BLaER1 treated with 17β-estradiol and CSF1 and Interleukin-3, amounts not matched to agents 10 nM and 100 nM (cell line): ENCODE measurements at regions not wholly inside any gene's neighbourhood (a gene's known extent, or its start where the extent isn't known, plus 50 kb on each side); places are given as distances from the start of the nearest gene placed in this dataset.
A peak's percentile ranks its signal among the peaks of the same experiment; 100 is the strongest.

Experiments
- H3K27ac ChIP-seq, 11 experiments: shearing (Covaris generic); formaldehyde crosslinking; 2 replicates each; pipeline ENCODE4 v1.8.1; 2022
- H3K27me3 ChIP-seq, 11 experiments: shearing (Covaris generic); formaldehyde crosslinking; 2 replicates each; pipeline ENCODE4 v1.8.1; 2022
- H3K36me3 ChIP-seq, 11 experiments: shearing (Covaris generic); formaldehyde crosslinking; 2 replicates each; pipeline ENCODE4 v1.8.1; 2022
- H3K4me1 ChIP-seq, 10 experiments: shearing (Covaris generic); formaldehyde crosslinking; 2 replicates each; pipeline ENCODE4 v1.8.1; 2022
- H3K4me2 ChIP-seq, 11 experiments: shearing (Covaris generic); formaldehyde crosslinking; 2 replicates each; pipeline ENCODE4 v1.8.1; 2022
- H3K4me3 ChIP-seq, 10 experiments: shearing (Covaris generic); formaldehyde crosslinking; 2 replicates each; pipeline ENCODE4 v1.8.1; 2022
- H3K9ac ChIP-seq, 11 experiments: shearing (Covaris generic); formaldehyde crosslinking; 2 replicates each; pipeline ENCODE4 v1.8.1; 2022
- H3K9me3 ChIP-seq, 11 experiments: shearing (Covaris generic); formaldehyde crosslinking; replicated peaks in 1 of 11; 2 replicates each; pipeline ENCODE4 v1.8.1; 2022
- H4K20me1 ChIP-seq, 11 experiments: shearing (Covaris generic); formaldehyde crosslinking; 2 replicates each; pipeline ENCODE4 v1.8.1; 2022
- Cebpa-rat ChIP-seq, 11 experiments: shearing (Covaris generic); IDR thresholded peaks; 2 replicates each; pipeline ENCODE4 v1.8.1; 2022

DNA sequence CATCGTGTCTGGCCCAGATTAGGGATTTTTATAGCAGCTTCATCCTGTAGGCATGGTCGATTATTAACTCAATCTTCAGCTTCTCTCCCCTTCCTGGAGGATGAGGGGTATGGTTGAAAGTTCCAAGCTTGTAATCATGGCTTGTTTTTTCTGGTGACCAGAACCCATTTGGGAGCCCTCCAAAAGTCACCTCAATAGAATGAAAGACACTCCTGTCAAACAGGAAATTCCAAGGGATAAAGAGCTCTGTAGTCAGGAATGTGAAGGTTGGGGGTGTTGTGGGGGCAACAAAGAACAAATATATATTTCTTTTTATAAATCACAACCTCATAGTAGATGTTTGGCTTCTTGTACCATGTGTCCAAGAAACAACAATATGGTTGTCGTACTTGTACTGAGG, 212.7 kb upstream of the ESRRG start:
- Histone ChIP-seq H3K4me1 (peaks cover 0 to 7% (median 2%) of the 10 kb centered on the region in 10 experiments; a peak in 6 of 20 replicates), H4K20me1 (no peaks in the 10 kb centered on the region), H3K27me3 (no peaks in the 10 kb centered on the region), H3K4me2 (no peak overlapping the region), H3K9ac (no peak overlapping the region), H3K9me3 (no peaks in the 10 kb centered on the region), H3K27ac (no peak overlapping the region), H3K36me3 (no peaks in the 10 kb centered on the region), H3K4me3 (no peak overlapping the region)
- no peak for TF ChIP-seq Cebpa-rat (IDR thresholded peaks at IDR 0.05)

DNA sequence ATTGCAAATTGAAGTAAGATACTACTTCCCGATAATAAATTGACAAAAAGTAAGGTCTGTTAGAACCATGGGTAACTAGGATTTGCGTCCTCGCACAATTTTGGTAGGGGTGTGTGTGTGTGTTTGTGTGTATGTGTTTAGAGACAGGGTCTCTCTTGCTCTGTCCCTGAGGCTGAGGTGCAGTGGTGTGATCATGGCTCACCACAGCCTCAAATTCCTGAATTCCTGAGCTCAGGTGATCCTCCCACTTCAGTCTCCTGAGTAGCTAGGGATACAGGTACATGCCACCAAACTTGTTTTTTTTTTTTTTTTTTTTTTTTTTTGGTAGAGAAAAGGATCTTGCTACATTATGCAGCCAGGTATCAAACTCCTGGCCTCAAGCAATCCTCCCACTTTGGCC, 209.2 kb upstream of the ESRRG start:
- no peaks in the 10 kb centered on the region for H3K27me3 ChIP-seq
- H3K4me2 ChIP-seq: no peak overlapping the region
- H3K9ac ChIP-seq: no peak overlapping the region
- no peak for TF ChIP-seq Cebpa-rat (IDR thresholded peaks at IDR 0.05)
- H3K36me3 ChIP-seq: no peaks in the 10 kb centered on the region
- H3K4me1 ChIP-seq: peaks cover 0 to 20% (median 4%) of the 10 kb centered on the region in 10 experiments; a peak in 13 of 20 replicates
- H3K4me3 ChIP-seq: no peak overlapping the region
- H3K9me3 ChIP-seq: no peaks in the 10 kb centered on the region
- no peak overlapping the region for H3K27ac ChIP-seq
- no peaks in the 10 kb centered on the region for H4K20me1 ChIP-seq

DNA sequence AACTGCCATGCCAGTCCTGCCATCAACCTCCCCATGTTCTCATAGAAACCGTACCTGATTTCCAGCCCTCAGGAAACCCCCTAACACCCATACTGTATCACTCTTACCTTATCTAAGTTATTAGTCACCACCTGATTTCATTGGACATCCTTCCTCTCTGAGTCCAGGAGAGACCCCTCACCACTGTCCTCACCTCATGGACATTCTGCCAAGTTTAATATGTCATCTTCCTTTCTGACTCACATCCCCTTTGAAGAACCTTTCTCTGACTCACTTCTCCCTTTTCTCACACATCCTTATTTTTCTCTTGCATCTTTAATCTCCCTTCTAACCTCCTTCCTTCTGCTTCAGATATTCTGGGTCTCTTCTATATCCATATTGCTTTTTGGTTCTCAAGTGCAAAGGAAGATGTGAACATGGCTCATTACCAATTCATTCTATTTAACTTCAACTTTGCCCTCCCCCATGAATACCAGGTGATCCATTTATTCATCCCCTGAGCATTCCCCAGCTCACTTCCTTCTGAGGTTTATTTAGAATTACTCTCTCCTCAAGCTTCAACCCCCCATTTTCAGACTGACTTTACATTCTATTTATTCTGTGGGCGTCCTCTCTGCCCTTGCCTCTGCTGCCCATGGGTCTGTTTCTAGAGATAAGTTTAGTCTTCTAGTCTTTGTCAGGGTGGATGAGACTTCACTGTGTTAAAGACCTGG, 206.8 kb upstream of the ESRRG start:
- Histone ChIP-seq H3K36me3 (no peaks in the 10 kb centered on the region), H3K27ac (no peak overlapping the region), H3K4me1 (peaks cover 0 to 20% (median 2%) of the 10 kb centered on the region in 10 experiments; a peak in 9 of 20 replicates), H3K9ac (no peak overlapping the region), H3K4me3 (no peak overlapping the region), H3K27me3 (no peaks in the 10 kb centered on the region), H3K9me3 (no peaks in the 10 kb centered on the region), H4K20me1 (no peaks in the 10 kb centered on the region), H3K4me2 (peak overlapping the region in 6 of 11 experiments; percentile 7 to 46 (median 30); a peak in 8 of 22 replicates)
- no peak for TF ChIP-seq Cebpa-rat (IDR thresholded peaks at IDR 0.05)

DNA sequence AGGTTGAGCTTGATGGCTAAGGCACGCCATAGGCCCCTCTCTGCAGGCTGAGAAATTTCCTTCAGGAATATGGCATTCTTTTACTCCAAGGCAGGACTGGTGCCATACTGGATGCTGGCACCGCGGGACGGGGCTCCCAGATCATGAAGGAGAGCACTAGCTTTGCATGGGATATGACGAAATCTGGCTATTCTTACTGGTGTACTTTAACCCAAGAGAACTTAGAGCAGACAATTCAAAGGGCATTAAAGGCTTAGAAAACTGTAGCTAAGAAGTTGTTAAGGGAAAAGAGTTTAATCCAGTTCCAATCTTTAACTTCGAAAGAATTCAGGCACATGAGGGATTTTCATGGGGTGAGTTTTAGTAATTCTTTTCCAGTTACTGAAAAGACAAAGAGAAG, 204.4 kb upstream of the ESRRG start:
- no peaks in the 10 kb centered on the region for H3K9me3 ChIP-seq
- H3K27ac ChIP-seq: no peak overlapping the region
- H3K27me3 ChIP-seq: no peaks in the 10 kb centered on the region
- no peak overlapping the region for H3K4me2 ChIP-seq
- H3K4me1 ChIP-seq: peaks cover 0 to 20% (median 2%) of the 10 kb centered on the region in 10 experiments; a peak in 9 of 20 replicates
- TF ChIP-seq Cebpa-rat (IDR thresholded peaks at IDR 0.05): no peak
- H3K4me3 ChIP-seq: no peak overlapping the region
- H3K36me3 ChIP-seq: no peaks in the 10 kb centered on the region
- no peak overlapping the region for H3K9ac ChIP-seq
- no peaks in the 10 kb centered on the region for H4K20me1 ChIP-seq

DNA sequence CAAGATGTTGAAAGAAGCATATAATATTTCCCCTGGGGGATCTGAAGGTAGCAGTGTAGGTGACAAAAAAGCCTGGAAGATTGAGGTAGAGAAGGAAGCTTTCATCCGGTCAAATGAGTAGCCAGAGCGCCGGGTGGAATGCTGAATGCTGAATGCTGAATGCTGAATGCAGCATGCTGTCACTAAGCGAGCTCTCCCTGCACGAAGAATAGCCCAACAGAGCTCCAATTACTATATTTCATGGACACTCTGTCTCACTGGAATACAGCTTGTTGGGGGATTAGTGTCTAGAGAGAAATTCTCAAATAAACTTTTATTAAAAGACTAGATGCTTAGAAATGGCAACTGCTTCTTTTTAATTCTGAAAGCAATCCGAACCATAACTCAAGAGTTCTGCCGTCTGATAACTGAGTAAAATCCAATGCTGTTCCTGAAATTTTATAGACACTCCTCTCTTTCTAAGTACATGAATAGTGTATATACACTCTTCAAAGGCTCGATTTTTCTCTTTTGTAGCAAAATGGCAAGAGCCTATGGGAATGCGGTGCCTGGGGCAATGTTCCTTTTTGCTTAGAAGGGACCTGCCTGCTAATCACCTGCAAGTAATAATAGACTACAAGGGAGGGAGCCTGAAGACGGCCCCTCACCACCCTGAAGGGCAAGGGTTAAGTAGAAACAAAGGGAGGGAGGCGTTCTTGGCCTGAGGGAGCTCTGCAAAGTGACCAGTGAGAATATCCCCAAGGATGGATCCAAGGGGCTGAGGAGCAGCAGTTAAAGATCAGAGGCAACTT, 203.7 kb upstream of the ESRRG start:
- no peaks in the 10 kb centered on the region for H3K36me3 ChIP-seq
- H3K9me3 ChIP-seq: no peaks in the 10 kb centered on the region
- peaks cover 0 to 20% (median 2%) of the 10 kb centered on the region in 10 experiments; a peak in 9 of 20 replicates for H3K4me1 ChIP-seq
- H3K27ac ChIP-seq: no peak overlapping the region
- H3K4me3 ChIP-seq: no peak overlapping the region
- H4K20me1 ChIP-seq: no peaks in the 10 kb centered on the region
- no peak overlapping the region for H3K4me2 ChIP-seq
- no peaks in the 10 kb centered on the region for H3K27me3 ChIP-seq
- H3K9ac ChIP-seq: no peak overlapping the region
- no peak for TF ChIP-seq Cebpa-rat (IDR thresholded peaks at IDR 0.05)

DNA sequence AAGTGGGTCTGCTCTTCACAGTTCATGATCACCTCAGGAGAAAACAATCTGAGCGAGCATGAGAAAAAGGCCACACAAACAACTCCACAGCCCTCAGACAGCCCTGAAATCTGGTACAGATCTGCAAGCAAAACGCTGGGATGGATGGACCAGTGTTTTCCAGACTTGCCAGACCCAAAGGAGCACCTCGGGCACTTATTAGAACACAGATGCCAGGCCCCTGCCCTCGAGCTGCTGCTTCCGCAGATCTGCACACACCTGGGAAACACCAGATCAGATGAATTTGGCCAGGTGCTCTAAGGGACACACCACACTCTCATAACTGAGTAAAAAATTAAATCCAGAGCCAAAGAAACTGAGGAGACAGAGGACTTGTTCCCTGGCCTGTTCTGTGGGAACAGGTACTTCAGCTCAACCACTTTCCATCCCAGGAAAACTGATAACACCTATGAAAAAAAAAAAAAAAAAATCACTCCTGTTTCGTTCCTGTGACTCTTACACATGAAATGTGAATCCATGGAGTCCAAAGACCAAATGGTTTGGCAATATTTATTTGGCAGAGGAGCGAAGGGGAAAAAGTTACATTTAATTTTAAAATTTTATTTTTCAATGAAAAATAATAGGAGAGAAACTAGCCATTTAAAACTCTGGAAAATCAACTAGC, 202.9 kb upstream of the ESRRG start:
- Histone ChIP-seq H4K20me1 (no peaks in the 10 kb centered on the region), H3K27ac (no peak overlapping the region), H3K4me1 (peaks cover 0 to 19% (median 2%) of the 10 kb centered on the region in 10 experiments; a peak in 9 of 20 replicates), H3K9me3 (no peaks in the 10 kb centered on the region), H3K9ac (no peak overlapping the region), H3K4me3 (no peak overlapping the region), H3K27me3 (no peaks in the 10 kb centered on the region), H3K36me3 (no peaks in the 10 kb centered on the region), H3K4me2 (no peak overlapping the region)
- no peak for TF ChIP-seq Cebpa-rat (IDR thresholded peaks at IDR 0.05)

DNA sequence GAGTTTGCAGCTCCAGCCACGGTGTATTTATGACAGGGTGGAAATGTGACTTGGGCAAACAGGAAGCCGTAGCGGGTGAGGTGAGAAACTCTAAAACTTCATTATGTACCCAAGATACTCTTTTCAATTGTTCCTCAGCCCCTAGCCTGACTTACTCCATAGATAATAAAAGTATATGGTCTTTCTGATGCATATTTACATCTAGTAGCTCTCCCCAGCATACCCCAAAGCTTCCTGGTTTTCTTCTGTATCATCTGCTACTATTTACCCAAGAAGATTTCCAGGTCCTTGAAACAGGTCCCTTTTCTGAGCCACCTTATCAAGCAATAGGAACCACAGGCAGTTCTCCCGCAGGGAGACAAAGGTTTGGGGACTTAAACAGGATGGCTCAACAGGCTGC, 201.5 kb upstream of the ESRRG start:
- Histone ChIP-seq H3K4me2 (no peak overlapping the region), H3K27ac (no peak overlapping the region), H3K9me3 (no peaks in the 10 kb centered on the region), H3K4me3 (no peak overlapping the region), H3K4me1 (peaks cover 0 to 8% (median 0%) of the 10 kb centered on the region in 10 experiments; a peak in 9 of 20 replicates), H3K36me3 (no peaks in the 10 kb centered on the region), H4K20me1 (no peaks in the 10 kb centered on the region), H3K9ac (no peak overlapping the region), H3K27me3 (no peaks in the 10 kb centered on the region)
- no peak for TF ChIP-seq Cebpa-rat (IDR thresholded peaks at IDR 0.05)

DNA sequence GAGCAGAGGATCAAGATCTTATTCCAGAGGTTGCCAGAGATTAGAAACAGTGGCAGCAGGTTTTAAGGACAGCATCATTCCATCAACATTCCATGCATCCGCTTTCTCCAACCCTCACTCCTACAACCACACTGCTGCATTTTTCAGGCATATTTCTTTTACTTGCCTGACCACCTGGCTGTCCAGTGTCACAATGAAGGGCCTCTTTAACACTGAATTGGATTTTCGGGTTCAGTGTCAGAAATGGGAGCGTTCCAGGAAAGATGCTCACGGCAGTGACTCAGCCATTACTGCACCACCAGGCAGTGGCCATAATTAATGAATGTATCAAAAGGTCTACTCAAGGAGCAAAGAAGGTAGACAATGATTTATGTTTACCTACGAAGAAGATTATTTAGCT, 200.4 kb upstream of the ESRRG start:
- no peak overlapping the region for H3K9ac ChIP-seq
- no peak for TF ChIP-seq Cebpa-rat (IDR thresholded peaks at IDR 0.05)
- no peak overlapping the region for H3K27ac ChIP-seq

DNA sequence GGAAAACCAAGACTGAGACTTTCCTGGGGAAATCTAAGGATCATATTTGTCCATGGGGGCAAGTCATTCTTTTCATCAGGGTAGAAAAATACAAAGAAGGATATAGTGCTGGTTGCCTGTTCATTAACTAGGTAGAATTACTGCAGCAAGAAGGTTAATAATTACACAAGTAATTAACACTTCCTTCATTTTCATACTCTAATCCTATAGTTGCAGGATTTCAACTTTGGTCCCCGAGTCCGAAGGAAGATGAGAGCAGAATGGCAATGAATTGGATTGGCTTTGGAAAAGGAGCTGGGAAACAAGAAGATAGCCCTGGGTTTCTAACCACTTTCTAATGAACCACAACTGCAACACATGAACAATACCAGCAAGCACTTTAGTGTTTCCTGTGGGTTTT, 199.2 kb upstream of the ESRRG start:
- no peaks in the 10 kb centered on the region for H3K36me3 ChIP-seq
- H3K9ac ChIP-seq: no peak overlapping the region
- no peak for TF ChIP-seq Cebpa-rat (IDR thresholded peaks at IDR 0.05)
- H3K4me1 ChIP-seq: no peaks in the 10 kb centered on the region; a peak in 1 of 20 replicates
- no peak overlapping the region for H3K27ac ChIP-seq
- no peaks in the 10 kb centered on the region for H3K27me3 ChIP-seq
- H3K4me3 ChIP-seq: no peak overlapping the region
- no peaks in the 10 kb centered on the region for H3K9me3 ChIP-seq
- no peaks in the 10 kb centered on the region for H4K20me1 ChIP-seq
- no peak overlapping the region for H3K4me2 ChIP-seq

More for the DNA sequence above, 200.4 kb upstream of the ESRRG start:
- no peak overlapping the region for H3K4me2 ChIP-seq
- H3K4me3 ChIP-seq: no peak overlapping the region
- H3K9me3 ChIP-seq: no peaks in the 10 kb centered on the region
- H3K27me3 ChIP-seq: no peaks in the 10 kb centered on the region
- H3K36me3 ChIP-seq: no peaks in the 10 kb centered on the region
- no peaks in the 10 kb centered on the region for H3K4me1 ChIP-seq
- H4K20me1 ChIP-seq: no peaks in the 10 kb centered on the region
